PC-9 (cell line): ENCODE measurements at regions not wholly inside any gene's neighbourhood (a gene's known extent, or its start where the extent isn't known, plus 50 kb on each side); places are given as distances from the start of the nearest gene placed in this dataset.

Experiments
- BruUV-seq: library from RNA; stranded (reverse); fragments of 400-500 nt; replicated peaks from 2 replicates; lab custom pipeline; 2021; lab: Mats Ljungman, UMichigan
- CTCF ChIA-PET: fragments of 300-600 bp; sonication (Branson Sonifier 250); formaldehyde crosslinking; loops from one replicate; lab custom pipeline; 2022; ENCODE audit warnings: antibody characterized with exemption; lab: Charles Lee
- POLR2A ChIA-PET: fragments of 300-600 bp; sonication (Branson Sonifier 250); formaldehyde crosslinking; loops from one replicate; lab custom pipeline; 2022; ENCODE audit warnings: antibody characterized with exemption; ENCODE audit not compliant: unreplicated experiment; lab: Charles Lee
- DNase-seq, 2 experiments: peaks; one replicate each; pipeline versions ENCODE4 v3.0.0 to v3.0.0-alpha.2; 2015 to 2022; ENCODE audit warnings: mixed read lengths in 1 of 2
- H2AFZ ChIP-seq: fragments of 200-600 bp; sonication (generic); 2 replicates; pipeline ENCODE4 v1.8.1; 2017; ENCODE audit warnings: antibody characterized with exemption
- H3F3A ChIP-seq: fragments of 200-600 bp; sonication (generic); 2 replicates; pipeline ENCODE4 v1.8.1; 2017; ENCODE audit warnings: antibody characterized with exemption, mild to moderate bottlenecking, low read depth; ENCODE audit not compliant: insufficient read depth
- H3K27ac ChIP-seq: fragments of 200-600 bp; sonication (generic); 2 replicates; pipeline ENCODE4 v1.6.1; 2016; ENCODE audit warnings: mixed run types
- H3K27me3 ChIP-seq: fragments of 200-600 bp; sonication (generic); 2 replicates; pipeline ENCODE4 v1.6.1; 2016; ENCODE audit warnings: low read depth, mixed run types; ENCODE audit not compliant: insufficient read depth
- H3K36me3 ChIP-seq: fragments of 200-600 bp; sonication (generic); 2 replicates; pipeline ENCODE4 v1.6.1; 2016; ENCODE audit warnings: low read depth, mixed run types
- H3K4me1 ChIP-seq: fragments of 200-600 bp; sonication (generic); replicated peaks from 2 replicates; pipeline ENCODE4 v1.6.1; 2016; ENCODE audit warnings: mixed run types; ENCODE audit not compliant: insufficient read depth
- H3K4me2 ChIP-seq: fragments of 200-600 bp; sonication (generic); 2 replicates; pipeline ENCODE4 v1.6.1; 2017; ENCODE audit warnings: mixed run types
- H3K4me3 ChIP-seq: fragments of 200-600 bp; sonication (generic); 2 replicates; pipeline ENCODE4 v1.6.1; 2016; ENCODE audit warnings: mixed run types
- H3K79me2 ChIP-seq: fragments of 200-600 bp; sonication (generic); 2 replicates; pipeline ENCODE4 v1.6.1; 2017; ENCODE audit warnings: low read depth, mixed run types
- H3K9me2 ChIP-seq: fragments of 200-600 bp; sonication (generic); 2 replicates; pipeline ENCODE4 v1.8.1; 2017; ENCODE audit warnings: mild to moderate bottlenecking; ENCODE audit not compliant: insufficient read depth
- H3K9me3 ChIP-seq: fragments of 200-600 bp; sonication (generic); 2 replicates; pipeline ENCODE4 v1.8.1; 2016; ENCODE audit warnings: low read depth; ENCODE audit not compliant: insufficient read depth
- H4K20me1 ChIP-seq: fragments of 200-600 bp; sonication (generic); 2 replicates; pipeline ENCODE4 v1.8.1; 2017; ENCODE audit not compliant: insufficient read depth
- EZH2 ChIP-seq: fragments of 200-600 bp; sonication (generic); IDR thresholded peaks from 2 replicates; pipeline ENCODE4 v1.8.0; 2017; ENCODE audit warnings: antibody characterized with exemption, low read depth
- intact Hi-C: fragments of 100-400 bp; cut with micrococcal nuclease; formaldehyde crosslinking; loops from one replicate; pipeline ENCODE4 v1.10.0; 2022; ENCODE audit not compliant: unreplicated experiment
- TF ChIP-seq, protein P1 (sequence below): fragments of 200-600 bp; sonication (generic); conservative IDR thresholded peaks from 2 replicates; pipeline ENCODE4 v1.6.1; 2017; ENCODE audit warnings: mixed run types, antibody characterized with exemption, mild to moderate bottlenecking, moderate library complexity

DNA sequence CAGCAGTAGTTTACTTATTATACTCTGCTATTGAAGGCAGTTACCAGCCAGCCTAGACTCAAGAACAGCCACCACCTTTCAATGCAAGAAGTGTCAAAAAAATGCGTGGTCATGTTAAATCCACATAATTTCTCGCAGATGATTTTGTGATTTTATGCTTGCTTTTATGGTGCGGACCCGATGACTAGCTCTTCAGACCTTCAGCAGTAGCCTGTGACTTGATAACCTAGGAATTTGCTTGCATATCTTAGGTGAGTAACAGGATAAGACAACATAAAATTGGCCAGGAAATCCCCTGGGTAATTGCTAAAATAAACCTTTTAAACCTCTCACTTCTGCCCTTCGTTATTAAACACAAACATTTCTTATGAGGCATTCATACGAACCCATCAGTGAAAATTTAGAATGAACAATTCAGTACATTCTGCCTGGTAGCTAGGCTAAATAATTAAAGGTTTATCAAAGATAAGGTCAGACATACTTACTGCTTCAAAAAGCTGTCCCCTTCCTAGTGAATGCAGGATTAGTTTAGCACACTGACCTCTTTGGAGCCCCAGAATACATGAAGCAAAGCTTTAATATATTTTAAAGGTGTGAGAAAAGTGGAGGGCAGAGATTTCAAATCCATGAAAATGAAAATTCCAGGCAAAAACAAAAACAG, 798.8 kb downstream of the OTOL1 start:
- BruUV-seq, result TSS peak; percentile 83
- ChIA-PET CTCF (interaction anchor here (0.5 kb wide), 1 partner anchor 155 kb away, joined by 6 read pairs; no protein-coding TSS in a partner anchor), POLR2A (interaction anchor here (0.6 to 0.7 kb wide), 4 partner anchors 38 to 993 kb away, joined by 3 to 12 read pairs (median 8); no protein-coding TSS in a partner anchor)
- no peak overlapping the region for H3K4me3 ChIP-seq
- no peaks in the 10 kb centered on the region for H4K20me1 ChIP-seq
- peak overlapping the region; percentile 84 for H3K27ac ChIP-seq
- TF ChIP-seq, protein P1, sequence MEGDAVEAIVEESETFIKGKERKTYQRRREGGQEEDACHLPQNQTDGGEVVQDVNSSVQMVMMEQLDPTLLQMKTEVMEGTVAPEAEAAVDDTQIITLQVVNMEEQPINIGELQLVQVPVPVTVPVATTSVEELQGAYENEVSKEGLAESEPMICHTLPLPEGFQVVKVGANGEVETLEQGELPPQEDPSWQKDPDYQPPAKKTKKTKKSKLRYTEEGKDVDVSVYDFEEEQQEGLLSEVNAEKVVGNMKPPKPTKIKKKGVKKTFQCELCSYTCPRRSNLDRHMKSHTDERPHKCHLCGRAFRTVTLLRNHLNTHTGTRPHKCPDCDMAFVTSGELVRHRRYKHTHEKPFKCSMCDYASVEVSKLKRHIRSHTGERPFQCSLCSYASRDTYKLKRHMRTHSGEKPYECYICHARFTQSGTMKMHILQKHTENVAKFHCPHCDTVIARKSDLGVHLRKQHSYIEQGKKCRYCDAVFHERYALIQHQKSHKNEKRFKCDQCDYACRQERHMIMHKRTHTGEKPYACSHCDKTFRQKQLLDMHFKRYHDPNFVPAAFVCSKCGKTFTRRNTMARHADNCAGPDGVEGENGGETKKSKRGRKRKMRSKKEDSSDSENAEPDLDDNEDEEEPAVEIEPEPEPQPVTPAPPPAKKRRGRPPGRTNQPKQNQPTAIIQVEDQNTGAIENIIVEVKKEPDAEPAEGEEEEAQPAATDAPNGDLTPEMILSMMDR, result no peak
- no peak for TF ChIP-seq EZH2
- H3K4me2 ChIP-seq, result peak overlapping the region; percentile 46
- peaks cover 5% of the 10 kb centered on the region; the same call in 1 of the 2 replicates for H3F3A ChIP-seq
- H3K9me3 ChIP-seq, result peaks cover 11% of the 10 kb centered on the region; the same call in 1 of the 2 replicates
- no peaks in the 10 kb centered on the region for H3K9me2 ChIP-seq
- no peaks in the 10 kb centered on the region for H3K27me3 ChIP-seq
- peak; percentile 44 to 94 for DNase-seq
- H3K4me1 ChIP-seq, result peaks cover 19% of the 10 kb centered on the region
- intact Hi-C loops, result loop anchor here (1.0 kb wide), 1 partner anchor 96 kb away; no protein-coding TSS in a partner anchor
- no peaks in the 10 kb centered on the region; the same call in 1 of the 2 replicates for H3K36me3 ChIP-seq
- H3K79me2 ChIP-seq, result no peaks in the 10 kb centered on the region
- peak overlapping the region; percentile 70 for H2AFZ ChIP-seq

GRCh38 chr3:162302983-162303624, 806.5 kb downstream of the OTOL1 start:
- no peak overlapping the region for H2AFZ ChIP-seq
- no peaks in the 10 kb centered on the region for H4K20me1 ChIP-seq
- no peak for TF ChIP-seq EZH2
- TF ChIP-seq, protein P1, result no peak
- no peak for DNase-seq
- H3K36me3 ChIP-seq, result no peaks in the 10 kb centered on the region
- no peak overlapping the region for H3K4me3 ChIP-seq
- POLR2A ChIA-PET, result interaction anchor here (0.6 kb wide), 1 partner anchor 988 kb away, joined by 7 read pairs; no protein-coding TSS in a partner anchor
- no peaks in the 10 kb centered on the region for H3F3A ChIP-seq
- BruUV-seq, result no TSS peak
- no peaks in the 10 kb centered on the region for H3K9me2 ChIP-seq
- no peak overlapping the region for H3K27ac ChIP-seq
- no peaks in the 10 kb centered on the region for H3K4me1 ChIP-seq
- no peaks in the 10 kb centered on the region for H3K9me3 ChIP-seq
- H3K27me3 ChIP-seq, result no peaks in the 10 kb centered on the region
- H3K4me2 ChIP-seq, result no peak overlapping the region
- intact Hi-C loops, result no loop called here
- CTCF ChIA-PET, result no interaction called here
- H3K79me2 ChIP-seq, result no peaks in the 10 kb centered on the region

DNA sequence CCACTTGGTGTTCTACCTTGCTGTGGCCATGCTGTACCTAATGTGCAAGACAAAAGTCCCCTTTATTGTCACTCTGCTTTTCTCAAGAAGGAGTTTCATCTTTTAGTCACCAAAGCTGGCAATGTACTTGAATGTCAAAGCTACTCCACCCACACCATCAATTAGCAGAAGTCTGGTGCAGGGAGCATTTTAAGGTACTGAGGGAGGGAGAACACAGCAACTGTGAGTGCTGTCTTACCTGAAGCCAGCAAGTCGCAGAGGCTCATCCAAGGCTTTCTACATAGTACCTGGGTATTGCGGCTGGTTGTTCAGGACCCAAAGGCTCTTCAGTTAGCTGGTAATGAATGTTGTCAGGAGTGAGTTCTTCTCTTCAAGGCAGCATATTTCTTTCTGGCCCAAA, 820.4 kb downstream of the OTOL1 start:
- BruUV-seq, result no TSS peak
- TF ChIP-seq EZH2, result no peak
- TF ChIP-seq, protein P1, result no peak
- intact Hi-C loops, result no loop called here
- no peak overlapping the region for H2AFZ ChIP-seq
- no peaks in the 10 kb centered on the region for H3K27me3 ChIP-seq
- H3F3A ChIP-seq, result no peaks in the 10 kb centered on the region
- H4K20me1 ChIP-seq, result no peaks in the 10 kb centered on the region
- ChIA-PET CTCF (no interaction called here), POLR2A (no interaction called here)
- H3K9me3 ChIP-seq, result no peaks in the 10 kb centered on the region
- H3K79me2 ChIP-seq, result no peaks in the 10 kb centered on the region
- no peaks in the 10 kb centered on the region for H3K4me1 ChIP-seq
- no peaks in the 10 kb centered on the region for H3K36me3 ChIP-seq
- no peak overlapping the region for H3K4me2 ChIP-seq
- no peak overlapping the region for H3K27ac ChIP-seq
- H3K4me3 ChIP-seq, result no peak overlapping the region
- no peaks in the 10 kb centered on the region; the same call in 1 of the 2 replicates for H3K9me2 ChIP-seq
- no peak for DNase-seq
